Right atrium auricular region (tissue), 2 donors: ENCODE measurements at regions not wholly inside any gene's neighbourhood (a gene's known extent, or its start where the extent isn't known, plus 50 kb on each side); places are given as distances from the start of the nearest gene placed in this dataset.

ENCODE experiments used
- DNase-seq: peaks from one replicate; pipeline ENCODE4 v3.0.0-alpha.2; 2019; ENCODE audit warnings: low spot score
- H3K27ac ChIP-seq, 2 donors: fragments of 200-600 bp; sonication (generic); 1 replicate in 1 of 2; 2 replicates in 1 of 2; pipeline ENCODE4 v1.5.1; 2016 to 2019
- H3K27me3 ChIP-seq, 2 donors: fragments of 200-600 bp; sonication (generic); one replicate each; pipeline versions ENCODE4 v1.5.1 to v1.6.0; 2017 to 2019
- H3K36me3 ChIP-seq: fragments of 200-600 bp; sonication (generic); one replicate; pipeline ENCODE4 v1.5.1; 2016
- H3K4me1 ChIP-seq, 2 donors: fragments of 200-600 bp; sonication (generic); one replicate each; pipeline versions ENCODE4 v1.5.1 to v1.6.0; 2017 to 2019
- H3K4me3 ChIP-seq, 2 donors: fragments of 200-600 bp; sonication (generic); 1 replicate in 1 of 2; 2 replicates in 1 of 2; pipeline ENCODE4 v1.5.1; 2017 to 2019; ENCODE audit warnings: mild to moderate bottlenecking in 1 of 2, moderate library complexity in 1 of 2
- H3K9me3 ChIP-seq, 2 donors: fragments of 200-600 bp; sonication (generic); one replicate each; pipeline ENCODE4 v1.5.1; 2019
- CTCF ChIP-seq, 2 donors: fragments of 200-600 bp; sonication (generic); IDR thresholded peaks; one replicate each; pipeline ENCODE4 v1.5.1; 2019; ENCODE audit warnings: antibody characterized with exemption in 2 of 2

GRCh38 chr6:82032444-82032843 lies 215.1 kb downstream of the IBTK start:
- TF ChIP-seq CTCF (IDR thresholded peaks at IDR 0.05) = no peak

DNA sequence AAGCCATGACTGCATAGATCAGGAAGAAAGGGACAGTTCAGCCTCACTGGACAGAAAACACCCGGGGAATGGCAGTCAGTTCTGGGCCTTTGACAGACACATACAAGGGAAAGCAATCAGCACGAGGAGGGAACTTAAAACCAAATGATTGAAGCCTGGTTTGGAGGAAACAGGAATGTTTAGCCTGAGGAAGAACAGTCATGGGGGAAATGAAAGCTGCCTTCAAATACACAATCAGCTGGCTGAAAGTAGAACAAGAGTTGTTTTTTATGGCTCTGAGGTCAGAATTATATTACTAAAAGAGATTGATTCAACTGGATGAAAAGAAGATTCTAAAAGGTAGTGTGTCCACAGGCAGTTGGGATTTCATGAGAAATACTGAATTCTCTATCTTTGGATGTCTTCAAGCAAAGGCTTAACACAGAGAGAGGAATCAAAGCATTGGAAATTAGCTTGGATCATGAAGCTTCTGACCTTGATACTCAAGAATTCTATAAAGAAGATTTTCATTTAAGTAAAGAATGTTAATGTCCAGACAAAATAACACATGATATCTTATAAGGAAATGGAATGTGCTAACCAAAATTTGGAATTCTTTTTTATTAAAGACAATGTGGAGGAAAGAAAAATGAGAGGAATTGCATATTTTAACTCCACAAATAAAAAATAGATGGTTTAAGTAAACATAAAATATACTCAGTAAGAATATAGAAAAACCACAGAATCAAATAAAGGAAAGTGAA lies 216.6 kb downstream of the IBTK start:
- H3K9me3 ChIP-seq = no peaks in the 10 kb centered on the region
- peaks cover 0 to 17% of the 10 kb centered on the region in 2 donors for H3K4me1 ChIP-seq
- no peak for TF ChIP-seq CTCF (IDR thresholded peaks at IDR 0.05)
- no peaks in the 10 kb centered on the region for H3K36me3 ChIP-seq
- H3K27ac ChIP-seq = peak overlapping the region in 1 of 2 donors; percentile 16
- no peaks in the 10 kb centered on the region for H3K27me3 ChIP-seq
- no peak overlapping the region for H3K4me3 ChIP-seq
- DNase-seq = no peak

More at GRCh38 chr6:82032444-82032843, 215.1 kb downstream of the IBTK start:
- Histone ChIP-seq H3K9me3 (no peaks in the 10 kb centered on the region), H3K4me1 (peaks cover 0 to 17% of the 10 kb centered on the region in 2 donors), H3K4me3 (no peak overlapping the region), H3K27ac (no peak overlapping the region), H3K36me3 (no peaks in the 10 kb centered on the region), H3K27me3 (no peaks in the 10 kb centered on the region)
- no peak for DNase-seq

- H3K27me3 ChIP-seq = no peaks in the 10 kb centered on the region
- peaks cover 0 to 17% of the 10 kb centered on the region in 2 donors for H3K4me1 ChIP-seq
- no peaks in the 10 kb centered on the region for H3K9me3 ChIP-seq
- no peak overlapping the region for H3K4me3 ChIP-seq
- peak overlapping the region in 1 of 2 donors; percentile 16 for H3K27ac ChIP-seq
- no peaks in the 10 kb centered on the region for H3K36me3 ChIP-seq
- TF ChIP-seq CTCF (IDR thresholded peaks at IDR 0.05) = no peak
- DNase-seq = no peak
Measured at GRCh38 chr6:82030301-82030700, 217.2 kb downstream of the IBTK start.

- no peak for TF ChIP-seq CTCF (IDR thresholded peaks at IDR 0.05)
- DNase-seq = no peak
- Histone ChIP-seq H3K27me3 (no peaks in the 10 kb centered on the region), H3K4me3 (no peak overlapping the region), H3K4me1 (peaks cover 0 to 16% of the 10 kb centered on the region in 2 donors), H3K27ac (no peak overlapping the region), H3K9me3 (no peaks in the 10 kb centered on the region), H3K36me3 (no peaks in the 10 kb centered on the region)
Measured at GRCh38 chr6:82025271-82025670, 222.3 kb downstream of the IBTK start.

- Histone ChIP-seq H3K27me3 (no peaks in the 10 kb centered on the region), H3K27ac (no peak overlapping the region), H3K4me1 (peaks cover 0 to 17% of the 10 kb centered on the region in 2 donors), H3K36me3 (no peaks in the 10 kb centered on the region), H3K9me3 (no peaks in the 10 kb centered on the region), H3K4me3 (no peak overlapping the region)
- DNase-seq = no peak
- no peak for TF ChIP-seq CTCF (IDR thresholded peaks at IDR 0.05)
Measured at GRCh38 chr6:82022614-82023129, 224.9 kb downstream of the IBTK start.
